ENCODE measurements at regions not wholly inside any gene's neighbourhood (a gene's known extent, or its start where the extent isn't known, plus 50 kb on each side); places are given as distances from the start of the nearest gene placed in this dataset.

GRCh38 chr9:86443992-86444391 is 89.8 kb upstream of the TUT7 start:
- TF ChIP-seq CTCF (IDR thresholded peaks at IDR 0.05; ENCODE audit: low read depth, low read length) (no peak), EZH2phosphoT487 (IDR thresholded peaks at IDR 0.05; ENCODE audit: low read depth) (no peak)
